ENCODE measurements at regions not wholly inside any gene's neighbourhood (a gene's known extent, or its start where the extent isn't known, plus 50 kb on each side); places are given as distances from the start of the nearest gene placed in this dataset.
"Not testable (repeated sequence)": the region's sequence is repeated elsewhere in the genome, so short reads cannot be mapped to it uniquely, and the experiment has no call there.

DNA sequence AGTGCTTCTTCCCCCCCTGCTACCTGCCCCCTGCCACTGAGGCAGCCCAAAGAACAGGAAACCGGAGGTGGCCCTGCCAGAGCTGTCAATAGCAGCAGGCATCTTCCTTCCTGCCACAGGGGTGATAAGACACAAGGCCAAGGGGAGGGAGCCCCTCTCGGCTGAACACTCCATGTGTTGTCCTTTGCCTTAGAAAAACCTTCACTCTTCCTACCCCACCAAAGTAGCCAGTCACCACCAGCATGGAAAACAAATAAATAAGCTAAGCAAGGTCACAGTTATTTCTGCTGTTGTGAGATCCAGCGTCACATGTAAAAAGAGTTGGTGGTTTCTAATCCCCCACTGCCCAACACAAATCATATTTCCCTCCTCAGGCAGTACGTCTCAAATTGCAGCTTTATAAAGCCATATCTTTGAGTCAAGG lies 104.8 kb upstream of the DPT start:
- TF ChIP-seq, protein P1, sequence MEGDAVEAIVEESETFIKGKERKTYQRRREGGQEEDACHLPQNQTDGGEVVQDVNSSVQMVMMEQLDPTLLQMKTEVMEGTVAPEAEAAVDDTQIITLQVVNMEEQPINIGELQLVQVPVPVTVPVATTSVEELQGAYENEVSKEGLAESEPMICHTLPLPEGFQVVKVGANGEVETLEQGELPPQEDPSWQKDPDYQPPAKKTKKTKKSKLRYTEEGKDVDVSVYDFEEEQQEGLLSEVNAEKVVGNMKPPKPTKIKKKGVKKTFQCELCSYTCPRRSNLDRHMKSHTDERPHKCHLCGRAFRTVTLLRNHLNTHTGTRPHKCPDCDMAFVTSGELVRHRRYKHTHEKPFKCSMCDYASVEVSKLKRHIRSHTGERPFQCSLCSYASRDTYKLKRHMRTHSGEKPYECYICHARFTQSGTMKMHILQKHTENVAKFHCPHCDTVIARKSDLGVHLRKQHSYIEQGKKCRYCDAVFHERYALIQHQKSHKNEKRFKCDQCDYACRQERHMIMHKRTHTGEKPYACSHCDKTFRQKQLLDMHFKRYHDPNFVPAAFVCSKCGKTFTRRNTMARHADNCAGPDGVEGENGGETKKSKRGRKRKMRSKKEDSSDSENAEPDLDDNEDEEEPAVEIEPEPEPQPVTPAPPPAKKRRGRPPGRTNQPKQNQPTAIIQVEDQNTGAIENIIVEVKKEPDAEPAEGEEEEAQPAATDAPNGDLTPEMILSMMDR (IDR thresholded peaks at IDR 0.05): no peak
- H3K9me3 ChIP-seq: no peaks in the 10 kb centered on the region
- H3K36me3 ChIP-seq (ENCODE audit: low read depth): no peaks in the 10 kb centered on the region
- peak in 1 of 3 donors; percentile 46 for DNase-seq
- intact Hi-C loops (cut with DNase I, micrococcal nuclease): no loop called here
- ATAC-seq: peak; percentile 20
- H3K4me1 ChIP-seq (ENCODE audit: low read depth): peaks cover 18% of the 10 kb centered on the region
- H3K4me3 ChIP-seq: no peak overlapping the region

DNA sequence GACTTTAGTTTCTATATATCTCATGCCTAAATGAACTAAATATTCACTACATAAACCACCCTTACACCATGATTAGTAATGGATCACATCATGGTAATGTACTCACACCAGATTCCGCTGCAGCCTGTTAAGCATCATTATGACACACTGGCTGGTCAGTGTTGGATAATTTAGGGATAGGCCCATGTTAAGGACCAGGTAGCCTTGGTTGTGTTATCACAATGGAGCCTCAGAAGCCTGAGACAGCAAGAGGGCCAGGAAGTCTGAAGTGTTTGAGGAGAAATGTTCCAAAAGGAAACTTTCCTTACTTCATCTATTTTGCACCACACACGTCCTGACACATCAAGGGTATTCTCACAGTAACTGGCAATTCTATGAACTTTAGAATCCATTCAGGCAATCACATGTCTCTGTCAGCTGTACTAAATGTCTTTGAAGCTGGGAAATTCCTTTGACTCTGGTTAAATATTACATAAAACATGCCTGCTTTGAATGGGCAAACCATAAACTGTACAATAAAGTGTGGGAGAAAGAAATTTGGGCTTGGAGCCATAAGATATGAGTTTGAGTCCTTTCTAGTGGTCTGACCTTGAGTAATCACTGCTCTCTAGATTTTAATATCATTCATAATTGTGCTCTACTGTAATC lies 105.3 kb upstream of the DPT start:
- Histone ChIP-seq H3K36me3 (ENCODE audit: low read depth) (no peaks in the 10 kb centered on the region), H3K4me3 (no peak overlapping the region), H3K9me3 (no peaks in the 10 kb centered on the region), H3K4me1 (ENCODE audit: low read depth) (peaks cover 18% of the 10 kb centered on the region)
- DNase-seq (peak in 1 of 3 donors; percentile 40), ATAC-seq (peak; percentile 87)
- TF ChIP-seq, protein P1 (IDR thresholded peaks at IDR 0.05): no peak
- intact Hi-C loops (cut with DNase I, micrococcal nuclease): no loop called here

DNA sequence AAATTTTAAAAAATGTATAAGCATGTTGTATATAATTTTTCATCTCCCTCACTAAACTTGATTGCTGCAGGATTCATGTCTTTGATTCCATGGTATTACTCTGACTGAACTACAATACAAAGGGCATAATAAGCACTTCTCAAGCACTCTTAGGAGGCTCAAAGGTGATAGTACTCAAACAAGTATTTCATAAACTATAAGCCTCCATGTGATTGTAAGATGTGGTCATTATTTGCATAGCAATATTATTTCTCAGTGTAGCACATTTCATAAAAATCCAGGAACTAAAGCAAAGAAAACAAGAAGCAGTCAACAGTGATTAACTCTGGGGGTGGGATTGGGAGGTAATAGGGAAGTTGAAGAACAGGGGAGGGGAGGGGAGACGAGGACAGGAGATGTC lies 106.2 kb upstream of the DPT start:
- no peak for DNase-seq

DNA sequence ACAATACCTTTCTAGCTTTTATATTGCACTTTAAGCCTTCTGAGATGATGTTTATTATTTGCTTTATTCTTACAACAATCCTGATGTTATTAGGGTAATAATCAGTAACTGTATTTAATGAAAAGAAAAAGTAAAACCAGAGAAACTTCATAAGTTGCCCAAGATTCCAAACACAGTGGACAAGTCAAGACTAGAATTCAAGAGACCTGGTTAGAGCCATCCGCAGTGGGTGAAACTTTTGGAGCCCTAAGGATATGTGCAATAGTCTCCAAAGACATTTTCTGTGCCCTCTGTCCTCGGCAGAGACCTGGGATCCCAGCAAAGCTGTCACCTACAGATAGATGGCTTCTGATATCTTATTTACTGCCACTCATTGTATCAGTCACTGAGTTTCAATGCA lies 106.8 kb upstream of the DPT start:
- intact Hi-C loops (cut with DNase I, micrococcal nuclease): no loop called here
- TF ChIP-seq, protein P1 (IDR thresholded peaks at IDR 0.05): no peak
- H3K4me1 ChIP-seq (ENCODE audit: low read depth): peaks cover 18% of the 10 kb centered on the region
- no peaks in the 10 kb centered on the region for H3K36me3 ChIP-seq (ENCODE audit: low read depth)
- ATAC-seq (no peak), DNase-seq (no peak)
- H3K4me3 ChIP-seq: no peak overlapping the region
- no peaks in the 10 kb centered on the region for H3K9me3 ChIP-seq

More for the DNA sequence above, 106.2 kb upstream of the DPT start:
- ATAC-seq: peak; percentile 7
- TF ChIP-seq, protein P1 (IDR thresholded peaks at IDR 0.05): no peak
- H3K4me1 ChIP-seq (ENCODE audit: low read depth): peaks cover 18% of the 10 kb centered on the region
- no peaks in the 10 kb centered on the region for H3K9me3 ChIP-seq
- H3K36me3 ChIP-seq (ENCODE audit: low read depth): no peaks in the 10 kb centered on the region
- no peak overlapping the region for H3K4me3 ChIP-seq
- intact Hi-C loops (cut with DNase I, micrococcal nuclease): no loop called here

DNA sequence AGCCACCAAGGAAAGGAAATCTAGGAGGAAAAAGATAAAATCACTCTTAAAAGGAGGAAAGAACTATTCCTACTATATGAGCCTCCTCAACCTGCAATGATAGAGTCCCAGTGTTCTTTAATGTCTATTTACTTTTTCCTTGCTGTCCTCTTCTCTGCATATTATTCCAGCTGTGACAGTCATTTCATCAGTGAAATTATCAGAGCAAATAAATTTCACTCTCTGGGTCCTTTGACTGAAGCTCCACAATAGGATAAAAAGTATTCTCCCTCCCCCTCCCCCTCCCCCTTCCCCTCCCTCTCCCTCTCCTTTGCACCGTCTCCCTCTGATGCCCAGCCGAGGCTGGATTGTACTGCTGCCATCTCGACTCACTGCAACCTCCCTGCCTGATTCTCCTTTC lies 107.5 kb upstream of the DPT start:
- Histone ChIP-seq H3K9me3 (no peaks in the 10 kb centered on the region), H3K36me3 (ENCODE audit: low read depth) (no peaks in the 10 kb centered on the region), H3K4me1 (ENCODE audit: low read depth) (peaks cover 18% of the 10 kb centered on the region), H3K4me3 (no peak overlapping the region)
- no peak for ATAC-seq
- intact Hi-C loops (cut with DNase I, micrococcal nuclease): no loop called here
- DNase-seq: no peak
- TF ChIP-seq, protein P1 (IDR thresholded peaks at IDR 0.05): no peak

DNA sequence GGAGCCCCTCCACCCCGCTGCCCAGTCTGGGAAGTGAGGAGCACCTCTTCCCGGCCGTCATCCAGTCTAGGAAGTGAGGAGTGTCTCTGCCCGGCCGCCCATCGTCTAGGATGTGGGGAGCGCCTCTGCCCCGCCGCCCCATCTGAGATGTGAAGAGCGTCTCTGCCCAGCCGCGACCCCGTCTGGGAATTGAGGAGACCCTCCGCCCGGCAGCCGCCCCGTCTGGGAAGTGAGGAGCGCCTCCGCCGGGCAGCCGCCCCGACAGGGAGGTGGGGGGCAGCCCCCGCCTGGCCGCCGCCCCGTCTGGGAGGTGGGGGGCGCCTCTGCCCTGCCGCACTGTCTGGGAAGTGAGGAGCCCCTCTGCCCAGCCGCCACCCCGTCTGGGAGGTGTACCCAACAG lies 108.2 kb upstream of the DPT start:
- H3K9me3 ChIP-seq; intact Hi-C loops (cut with DNase I, micrococcal nuclease); H3K4me3 ChIP-seq; H3K36me3 ChIP-seq (ENCODE audit: low read depth); ATAC-seq: not testable (repeated sequence)
- H3K4me1 ChIP-seq (ENCODE audit: low read depth): peaks cover 18% of the 10 kb centered on the region
- DNase-seq: peak in 1 of 3 donors; percentile 53

All from mucosa of descending colon (tissue), 3 donors.